Common myeloid progenitor, CD34-positive (primary cell): ENCODE measurements at regions not wholly inside any gene's neighbourhood (a gene's known extent, or its start where the extent isn't known, plus 50 kb on each side); places are given as distances from the start of the nearest gene placed in this dataset.

Experiments
- CTCF ChIA-PET: fragments of 350-600 bp; sonication (Branson Sonifier 250); formaldehyde crosslinking; loops from one replicate; lab custom pipeline; 2021; ENCODE audit warnings: antibody characterized with exemption; lab: Charles Lee
- POLR2A ChIA-PET: fragments of 350-600 bp; sonication (Branson Sonifier 250); formaldehyde crosslinking; loops from one replicate; lab custom pipeline; 2021; ENCODE audit warnings: antibody characterized with exemption; lab: Charles Lee
- DNase-seq, 3 donors: peaks; one replicate each; pipeline versions ENCODE4 v3.0.0 to v3.0.0-alpha.2; 2013
- H3K27ac ChIP-seq, 2 experiments: 1 replicate in 1 of 2; 2 replicates in 1 of 2; pipeline ENCODE4 v1.7.0; 2013; ENCODE audit warnings: inconsistent platforms in 2 of 2, low read length in 2 of 2, mild to moderate bottlenecking in 2 of 2, low read depth in 1 of 2, moderate library complexity in 1 of 2; ENCODE audit not compliant: severe bottlenecking in 2 of 2, insufficient read depth in 1 of 2, poor library complexity in 1 of 2
- H3K27me3 ChIP-seq, 5 experiments: replicated peaks in 2 of 5; 1 replicate in 3 of 5; 2 replicates in 2 of 5; pipeline versions ENCODE4 v1.6.1 to v1.7.0; 2013; ENCODE audit warnings: low read length in 4 of 5, mild to moderate bottlenecking in 2 of 5, moderate library complexity in 2 of 5, inconsistent platforms in 1 of 5; ENCODE audit not compliant: insufficient read depth in 5 of 5, control insufficient read depth in 4 of 5
- H3K36me3 ChIP-seq, 4 experiments: 1 replicate in 2 of 4; 2 replicates in 2 of 4; pipeline versions ENCODE4 v1.6.1 to v1.7.0; 2013; ENCODE audit warnings: low read length in 3 of 4, control low read depth in 1 of 4, mild to moderate bottlenecking in 1 of 4; ENCODE audit not compliant: control insufficient read depth in 4 of 4, insufficient read depth in 4 of 4
- H3K4me1 ChIP-seq, 4 experiments: 1 replicate in 3 of 4; 2 replicates in 1 of 4; pipeline versions ENCODE4 v1.6.1 to v1.7.1; 2013; ENCODE audit warnings: low read length in 3 of 4, mild to moderate bottlenecking in 3 of 4, control low read depth in 1 of 4, inconsistent platforms in 1 of 4, moderate library complexity in 1 of 4; ENCODE audit not compliant: control insufficient read depth in 4 of 4, insufficient read depth in 4 of 4; ENCODE audit errors: control extremely low read depth in 1 of 4
- H3K4me3 ChIP-seq, 7 experiments: 1 replicate in 4 of 7; 2 replicates in 3 of 7; pipeline versions ENCODE4 v1.5.1 to v1.7.0; 2013; ENCODE audit warnings: mild to moderate bottlenecking in 7 of 7, low read length in 6 of 7, moderate library complexity in 6 of 7, inconsistent platforms in 2 of 7, low read depth in 2 of 7, control low read depth in 1 of 7; ENCODE audit not compliant: insufficient read depth in 4 of 7, control insufficient read depth in 1 of 7; ENCODE audit errors: extremely low read depth in 1 of 7
- H3K9me3 ChIP-seq, 5 experiments: 1 replicate in 4 of 5; 2 replicates in 1 of 5; pipeline versions ENCODE4 v1.6.1 to v1.7.1; 2013; ENCODE audit warnings: low read length in 4 of 5, mild to moderate bottlenecking in 2 of 5, inconsistent platforms in 1 of 5, low read depth in 1 of 5, moderate library complexity in 1 of 5; ENCODE audit not compliant: control insufficient read depth in 4 of 5, insufficient read depth in 2 of 5; ENCODE audit errors: control extremely low read depth in 1 of 5
- WGBS: methylation state at CpG from one replicate; pipeline ENCODE4 v1.1.5; 2013; ENCODE audit not compliant: insufficient coverage; 5-methylcytosine and 5-hydroxymethylcytosine counted together

GRCh38 chr11:103696123-103696522, 340.3 kb upstream of the DDI1 start:
- POLR2A ChIA-PET: no interaction called here

GRCh38 chr11:103699216-103699615, 337.2 kb upstream of the DDI1 start:
- no peaks in the 10 kb centered on the region for H3K36me3 ChIP-seq
- no peaks in the 10 kb centered on the region for H3K9me3 ChIP-seq
- no peaks in the 10 kb centered on the region for H3K27me3 ChIP-seq
- H3K4me1 ChIP-seq: no peaks in the 10 kb centered on the region
- H3K4me3 ChIP-seq: no peak overlapping the region
- WGBS: 77% methylated on average over 2 of the region's 3 CpGs
- no peak for DNase-seq
- CTCF ChIA-PET: no interaction called here
- POLR2A ChIA-PET: no interaction called here
- no peak overlapping the region for H3K27ac ChIP-seq

More at GRCh38 chr11:103696123-103696522, 340.3 kb upstream of the DDI1 start:
- no peak overlapping the region for H3K4me3 ChIP-seq
- no peaks in the 10 kb centered on the region for H3K27me3 ChIP-seq
- DNase-seq: no peak
- no peaks in the 10 kb centered on the region for H3K36me3 ChIP-seq
- H3K9me3 ChIP-seq: no peaks in the 10 kb centered on the region
- no peaks in the 10 kb centered on the region for H3K4me1 ChIP-seq
- CTCF ChIA-PET: no interaction called here
- no peak overlapping the region for H3K27ac ChIP-seq

- no peak for DNase-seq
Observed at GRCh38 chr11:103699656-103700055, 336.8 kb upstream of the DDI1 start.

GRCh38 chr11:103700622-103701021, 335.8 kb upstream of the DDI1 start:
- WGBS: 80% methylated on average over 1 of the region's 1 CpG
- H3K36me3 ChIP-seq: no peaks in the 10 kb centered on the region
- POLR2A ChIA-PET: no interaction called here

More at GRCh38 chr11:103699656-103700055, 336.8 kb upstream of the DDI1 start:
- no CpG with 5 or more reads among the region's 1 CpG for WGBS
- Histone ChIP-seq H3K27me3 (no peaks in the 10 kb centered on the region), H3K4me1 (no peaks in the 10 kb centered on the region), H3K4me3 (no peak overlapping the region), H3K36me3 (no peaks in the 10 kb centered on the region), H3K27ac (no peak overlapping the region), H3K9me3 (no peaks in the 10 kb centered on the region)
- POLR2A ChIA-PET: no interaction called here
- CTCF ChIA-PET: no interaction called here

GRCh38 chr11:103703437-103703836, 333.0 kb upstream of the DDI1 start:
- CTCF ChIA-PET: no interaction called here
- Histone ChIP-seq H3K27ac (no peak overlapping the region), H3K36me3 (no peaks in the 10 kb centered on the region), H3K9me3 (no peaks in the 10 kb centered on the region), H3K27me3 (no peaks in the 10 kb centered on the region), H3K4me1 (no peaks in the 10 kb centered on the region), H3K4me3 (no peak overlapping the region)
- 25% methylated on average over 1 of the region's 2 CpGs for WGBS
- DNase-seq: no peak
- POLR2A ChIA-PET: no interaction called here

More at GRCh38 chr11:103700622-103701021, 335.8 kb upstream of the DDI1 start:
- Histone ChIP-seq H3K27ac (no peak overlapping the region), H3K27me3 (no peaks in the 10 kb centered on the region), H3K9me3 (no peaks in the 10 kb centered on the region), H3K4me1 (no peaks in the 10 kb centered on the region), H3K4me3 (no peak overlapping the region)
- CTCF ChIA-PET: no interaction called here
- no peak for DNase-seq

GRCh38 chr11:103703954-103704353, 332.5 kb upstream of the DDI1 start:
- Histone ChIP-seq H3K4me3 (no peak overlapping the region), H3K27me3 (no peaks in the 10 kb centered on the region), H3K27ac (no peak overlapping the region), H3K4me1 (no peaks in the 10 kb centered on the region), H3K9me3 (no peaks in the 10 kb centered on the region), H3K36me3 (no peaks in the 10 kb centered on the region)
- CTCF ChIA-PET: no interaction called here
- POLR2A ChIA-PET: no interaction called here
- 80% methylated on average over 5 of the region's 6 CpGs for WGBS
- no peak for DNase-seq

- H3K4me3 ChIP-seq: no peak overlapping the region
- WGBS: 100% methylated on average over 1 of the region's 2 CpGs
- no peaks in the 10 kb centered on the region for H3K36me3 ChIP-seq
- H3K27ac ChIP-seq: no peak overlapping the region
- no peak for DNase-seq
- H3K4me1 ChIP-seq: no peaks in the 10 kb centered on the region
- H3K9me3 ChIP-seq: peaks cover 0 to 6% (median 0%) of the 10 kb centered on the region in 5 experiments
- POLR2A ChIA-PET: no interaction called here
- no peaks in the 10 kb centered on the region for H3K27me3 ChIP-seq
- CTCF ChIA-PET: no interaction called here
Observed at GRCh38 chr11:103705642-103706041, 330.8 kb upstream of the DDI1 start.
